ENCODE measurements at regions not wholly inside any gene's neighbourhood (a gene's known extent, or its start where the extent isn't known, plus 50 kb on each side); places are given as distances from the start of the nearest gene placed in this dataset.

GRCh38 chr4:1579901-1580691, 104.0 kb downstream of the FAM53A start:
- Histone ChIP-seq H3K4me3 (ENCODE audit: low read depth, low read length, poor library complexity, severe bottlenecking) (peak overlapping the region; percentile 42), H3K27ac (ENCODE audit: low read depth, low read length, poor library complexity, severe bottlenecking) (no peak overlapping the region), H3K9me3 (ENCODE audit: low read depth, low read length, poor library complexity, severe bottlenecking) (no peaks in the 10 kb centered on the region), H3K4me1 (ENCODE audit: insufficient read depth, low read length, poor library complexity, severe bottlenecking) (peaks cover 27% of the 10 kb centered on the region), H3K27me3 (replicated peaks; ENCODE audit: insufficient read depth, low read depth, low read length, poor library complexity) (peaks cover 42% of the 10 kb centered on the region), H3K36me3 (ENCODE audit: insufficient read depth, low read length, poor library complexity, severe bottlenecking) (no peaks in the 10 kb centered on the region)
- DNase-seq (ENCODE audit: low spot score), result peak; percentile 67
- CTCF ChIA-PET, result no interaction called here
- no TSS peak for BruUV-seq (replicated peaks)
- intact Hi-C loops (cut with micrococcal nuclease; ENCODE audit: unreplicated experiment), result no loop called here
- POLR2A ChIA-PET (ENCODE audit: low non-redundant PET), result no interaction called here
- TF ChIP-seq EZH2 (IDR thresholded peaks at IDR 0.05; ENCODE audit: borderline replicate concordance, low read depth, low read length, poor library complexity, severe bottlenecking), result no peak
- TF ChIP-seq, protein P1, sequence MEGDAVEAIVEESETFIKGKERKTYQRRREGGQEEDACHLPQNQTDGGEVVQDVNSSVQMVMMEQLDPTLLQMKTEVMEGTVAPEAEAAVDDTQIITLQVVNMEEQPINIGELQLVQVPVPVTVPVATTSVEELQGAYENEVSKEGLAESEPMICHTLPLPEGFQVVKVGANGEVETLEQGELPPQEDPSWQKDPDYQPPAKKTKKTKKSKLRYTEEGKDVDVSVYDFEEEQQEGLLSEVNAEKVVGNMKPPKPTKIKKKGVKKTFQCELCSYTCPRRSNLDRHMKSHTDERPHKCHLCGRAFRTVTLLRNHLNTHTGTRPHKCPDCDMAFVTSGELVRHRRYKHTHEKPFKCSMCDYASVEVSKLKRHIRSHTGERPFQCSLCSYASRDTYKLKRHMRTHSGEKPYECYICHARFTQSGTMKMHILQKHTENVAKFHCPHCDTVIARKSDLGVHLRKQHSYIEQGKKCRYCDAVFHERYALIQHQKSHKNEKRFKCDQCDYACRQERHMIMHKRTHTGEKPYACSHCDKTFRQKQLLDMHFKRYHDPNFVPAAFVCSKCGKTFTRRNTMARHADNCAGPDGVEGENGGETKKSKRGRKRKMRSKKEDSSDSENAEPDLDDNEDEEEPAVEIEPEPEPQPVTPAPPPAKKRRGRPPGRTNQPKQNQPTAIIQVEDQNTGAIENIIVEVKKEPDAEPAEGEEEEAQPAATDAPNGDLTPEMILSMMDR (conservative IDR thresholded peaks at IDR 0.05; ENCODE audit: low read depth, low read length), result no peak

DNA sequence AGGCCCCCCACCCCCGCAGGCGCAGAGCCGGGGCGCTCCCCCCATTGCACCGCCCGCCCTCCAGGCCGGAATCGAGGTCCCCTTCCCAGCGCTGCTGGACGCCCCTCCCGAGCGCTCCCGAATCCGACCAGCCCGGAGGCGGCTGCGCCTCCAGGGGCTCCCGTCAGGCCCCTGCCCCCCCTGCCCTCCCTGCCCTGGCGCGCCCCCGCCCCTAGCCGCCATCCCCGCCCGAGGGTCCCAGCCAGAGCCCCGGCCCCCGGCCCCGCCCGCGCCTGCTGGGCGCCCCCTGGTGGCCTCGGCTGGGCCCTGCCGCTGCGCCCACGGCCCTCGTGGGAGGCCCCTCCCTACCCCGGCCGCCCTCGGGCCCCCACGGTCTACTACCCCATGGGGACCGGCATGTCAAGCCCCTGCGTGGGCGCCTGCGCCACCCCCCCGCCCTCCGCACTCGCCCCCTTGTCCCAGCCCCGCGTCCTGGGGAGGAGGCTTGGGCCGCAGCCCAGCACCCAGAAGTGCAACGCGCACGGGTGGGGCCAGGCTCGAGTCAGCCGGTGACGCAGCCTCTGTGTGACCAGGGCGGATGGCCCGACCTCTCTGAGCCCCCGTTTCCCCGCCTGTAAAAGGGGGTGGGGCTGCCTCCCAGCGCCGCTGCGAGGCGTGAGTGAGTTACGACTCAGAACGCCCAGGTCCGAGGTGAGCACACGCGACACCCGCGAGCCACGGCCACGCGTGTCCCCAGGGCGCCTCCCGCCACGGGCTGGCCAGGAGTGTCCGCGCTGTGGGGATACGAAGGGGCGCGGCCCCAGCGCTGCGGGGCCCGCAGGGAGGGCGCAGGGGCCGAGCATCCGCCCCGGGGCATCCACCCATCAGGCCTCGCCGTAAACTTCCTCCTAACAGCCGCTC, 104.9 kb downstream of the FAM53A start:
- Histone ChIP-seq H3K27me3 (replicated peaks; ENCODE audit: insufficient read depth, low read depth, low read length, poor library complexity) (peaks cover 42% of the 10 kb centered on the region), H3K4me3 (ENCODE audit: low read depth, low read length, poor library complexity, severe bottlenecking) (peak overlapping the region; percentile 42), H3K9me3 (ENCODE audit: low read depth, low read length, poor library complexity, severe bottlenecking) (no peaks in the 10 kb centered on the region), H3K27ac (ENCODE audit: low read depth, low read length, poor library complexity, severe bottlenecking) (no peak overlapping the region), H3K36me3 (ENCODE audit: insufficient read depth, low read length, poor library complexity, severe bottlenecking) (no peaks in the 10 kb centered on the region), H3K4me1 (ENCODE audit: insufficient read depth, low read length, poor library complexity, severe bottlenecking) (peaks cover 27% of the 10 kb centered on the region)
- no TSS peak for BruUV-seq (replicated peaks)
- peak; percentile 44 for DNase-seq (ENCODE audit: low spot score)
- ChIA-PET CTCF (no interaction called here), POLR2A (ENCODE audit: low non-redundant PET) (no interaction called here)
- no peak for TF ChIP-seq EZH2 (IDR thresholded peaks at IDR 0.05; ENCODE audit: borderline replicate concordance, low read depth, low read length, poor library complexity, severe bottlenecking)
- TF ChIP-seq, protein P1 (conservative IDR thresholded peaks at IDR 0.05; ENCODE audit: low read depth, low read length), result peak; percentile 56
- intact Hi-C loops (cut with micrococcal nuclease; ENCODE audit: unreplicated experiment), result no loop called here

- POLR2A ChIA-PET (ENCODE audit: low non-redundant PET), result no interaction called here
- H3K27me3 ChIP-seq (replicated peaks; ENCODE audit: insufficient read depth, low read depth, low read length, poor library complexity), result peaks cover 42% of the 10 kb centered on the region
- H3K27ac ChIP-seq (ENCODE audit: low read depth, low read length, poor library complexity, severe bottlenecking), result no peak overlapping the region
- intact Hi-C loops (cut with micrococcal nuclease; ENCODE audit: unreplicated experiment), result no loop called here
- no peak overlapping the region for H3K4me3 ChIP-seq (ENCODE audit: low read depth, low read length, poor library complexity, severe bottlenecking)
- peaks cover 27% of the 10 kb centered on the region for H3K4me1 ChIP-seq (ENCODE audit: insufficient read depth, low read length, poor library complexity, severe bottlenecking)
- no peaks in the 10 kb centered on the region for H3K9me3 ChIP-seq (ENCODE audit: low read depth, low read length, poor library complexity, severe bottlenecking)
- no peak for DNase-seq (ENCODE audit: low spot score)
- BruUV-seq (replicated peaks), result no TSS peak
- TF ChIP-seq, protein P1 (conservative IDR thresholded peaks at IDR 0.05; ENCODE audit: low read depth, low read length), result no peak
- no peak for TF ChIP-seq EZH2 (IDR thresholded peaks at IDR 0.05; ENCODE audit: borderline replicate concordance, low read depth, low read length, poor library complexity, severe bottlenecking)
- H3K36me3 ChIP-seq (ENCODE audit: insufficient read depth, low read length, poor library complexity, severe bottlenecking), result no peaks in the 10 kb centered on the region
- CTCF ChIA-PET, result interaction anchor here (0.6 kb wide), 1 partner anchor 67 kb away, joined by 3 read pairs; no protein-coding TSS in a partner anchor
Observed at GRCh38 chr4:1578251-1578773, 105.8 kb downstream of the FAM53A start.

Data from A673 (cell line).